ENCODE measurements at regions not wholly inside any gene's neighbourhood (a gene's known extent, or its start where the extent isn't known, plus 50 kb on each side); places are given as distances from the start of the nearest gene placed in this dataset.

DNA sequence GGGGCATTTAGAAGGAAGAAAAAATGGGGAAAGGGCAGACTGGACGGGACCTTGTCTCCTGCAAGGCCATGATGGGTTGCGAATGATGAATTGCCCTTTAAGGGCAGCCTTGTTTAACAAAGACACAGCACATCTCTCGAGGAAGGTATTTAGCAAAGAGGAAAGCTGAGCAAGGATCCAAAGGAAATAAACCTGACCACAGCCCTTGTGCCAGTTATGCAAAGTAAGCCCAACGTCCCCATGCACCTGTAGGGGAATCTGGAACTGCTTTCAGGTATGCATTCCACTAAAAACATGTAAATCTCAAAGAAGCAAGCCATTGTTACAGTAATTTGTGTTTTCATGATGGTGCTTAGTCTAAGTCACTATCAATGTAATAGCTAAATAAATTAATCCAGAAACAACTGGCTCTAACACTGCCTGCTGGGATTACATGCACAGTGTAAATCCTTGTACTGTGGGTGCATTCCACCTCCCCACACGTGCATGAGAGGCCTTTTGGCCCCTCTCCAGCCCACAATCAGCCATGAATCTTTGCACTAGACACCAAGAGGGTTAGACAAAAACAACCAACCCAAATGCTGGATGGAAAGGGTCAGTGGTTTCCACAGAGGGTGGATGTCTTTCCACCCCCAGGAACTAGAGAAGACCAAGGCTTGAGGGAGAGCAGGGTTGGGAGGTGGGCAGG lies 228.8 kb upstream of the KAZN start:
- no peaks in the 10 kb centered on the region for H3K36me3 ChIP-seq (ENCODE audit: control insufficient read depth in 3 of 3, insufficient read depth in 2 of 3, low read depth in 1 of 3, low read length in 3 of 3)

GRCh38 chr1:14371771-14372497 lies 226.6 kb upstream of the KAZN start:
- H3K36me3 ChIP-seq (ENCODE audit: control insufficient read depth in 3 of 3, insufficient read depth in 2 of 3, low read depth in 1 of 3, low read length in 3 of 3), result no peaks in the 10 kb centered on the region
- H3K9me3 ChIP-seq (ENCODE audit: control insufficient read depth in 2 of 2, insufficient read depth in 1 of 2, low read depth in 1 of 2, low read length in 1 of 2), result peaks cover 0 to 3% of the 10 kb centered on the region in 2 donors
- WGBS, 3 donors, result 61 to 81% (median 73%) methylated on average over 6 of the region's 6 CpGs
- no peak overlapping the region for H3K4me3 ChIP-seq (ENCODE audit: low read depth in 1 of 3, low read length in 3 of 3)
- H3K27me3 ChIP-seq (ENCODE audit: control insufficient read depth in 3 of 3, insufficient read depth in 3 of 3, low read length in 3 of 3), result no peaks in the 10 kb centered on the region
- FAIRE-seq (no peak), DNase-seq (no peak)
- H3K27ac ChIP-seq (ENCODE audit: low read depth in 1 of 3, low read length in 2 of 3), result no peak overlapping the region
- no peaks in the 10 kb centered on the region for H3K4me1 ChIP-seq (ENCODE audit: control insufficient read depth in 3 of 3, insufficient read depth in 2 of 3, low read depth in 1 of 3, low read length in 2 of 3)

More for the DNA sequence above, 228.8 kb upstream of the KAZN start:
- Histone ChIP-seq H3K4me3 (ENCODE audit: low read depth in 1 of 3, low read length in 3 of 3) (no peak overlapping the region), H3K4me1 (ENCODE audit: control insufficient read depth in 3 of 3, insufficient read depth in 2 of 3, low read depth in 1 of 3, low read length in 2 of 3) (no peaks in the 10 kb centered on the region), H3K9me3 (ENCODE audit: control insufficient read depth in 2 of 2, insufficient read depth in 1 of 2, low read depth in 1 of 2, low read length in 1 of 2) (no peaks in the 10 kb centered on the region), H3K27me3 (ENCODE audit: control insufficient read depth in 3 of 3, insufficient read depth in 3 of 3, low read length in 3 of 3) (no peaks in the 10 kb centered on the region), H3K27ac (ENCODE audit: low read depth in 1 of 3, low read length in 2 of 3) (no peak overlapping the region)
- FAIRE-seq, result no peak
- no peak for DNase-seq
- WGBS, 3 donors, result 52 to 55% (median 54%) methylated on average over 5 of the region's 5 CpGs

GRCh38 chr1:14372526-14372925 lies 226.0 kb upstream of the KAZN start:
- FAIRE-seq, result no peak
- 76 to 85% (median 83%) methylated on average over 5 of the region's 5 CpGs for WGBS, 3 donors

GRCh38 chr1:14373081-14373758 lies 225.3 kb upstream of the KAZN start:
- Histone ChIP-seq H3K4me1 (ENCODE audit: control insufficient read depth in 3 of 3, insufficient read depth in 2 of 3, low read depth in 1 of 3, low read length in 2 of 3) (no peaks in the 10 kb centered on the region), H3K36me3 (ENCODE audit: control insufficient read depth in 3 of 3, insufficient read depth in 2 of 3, low read depth in 1 of 3, low read length in 3 of 3) (no peaks in the 10 kb centered on the region), H3K27me3 (ENCODE audit: control insufficient read depth in 3 of 3, insufficient read depth in 3 of 3, low read length in 3 of 3) (no peaks in the 10 kb centered on the region), H3K4me3 (ENCODE audit: low read depth in 1 of 3, low read length in 3 of 3) (no peak overlapping the region), H3K9me3 (ENCODE audit: control insufficient read depth in 2 of 2, insufficient read depth in 1 of 2, low read depth in 1 of 2, low read length in 1 of 2) (peaks cover 0 to 3% of the 10 kb centered on the region in 2 donors), H3K27ac (ENCODE audit: low read depth in 1 of 3, low read length in 2 of 3) (no peak overlapping the region)
- DNase-seq (no peak), FAIRE-seq (no peak)
- 33 to 57% (median 41%) methylated on average over 2 of the region's 2 CpGs for WGBS, 3 donors

More at GRCh38 chr1:14372526-14372925, 226.0 kb upstream of the KAZN start:
- Histone ChIP-seq H3K9me3 (ENCODE audit: control insufficient read depth in 2 of 2, insufficient read depth in 1 of 2, low read depth in 1 of 2, low read length in 1 of 2) (peaks cover 0 to 3% of the 10 kb centered on the region in 2 donors), H3K27me3 (ENCODE audit: control insufficient read depth in 3 of 3, insufficient read depth in 3 of 3, low read length in 3 of 3) (no peaks in the 10 kb centered on the region), H3K27ac (ENCODE audit: low read depth in 1 of 3, low read length in 2 of 3) (no peak overlapping the region), H3K4me3 (ENCODE audit: low read depth in 1 of 3, low read length in 3 of 3) (no peak overlapping the region), H3K36me3 (ENCODE audit: control insufficient read depth in 3 of 3, insufficient read depth in 2 of 3, low read depth in 1 of 3, low read length in 3 of 3) (no peaks in the 10 kb centered on the region), H3K4me1 (ENCODE audit: control insufficient read depth in 3 of 3, insufficient read depth in 2 of 3, low read depth in 1 of 3, low read length in 2 of 3) (no peaks in the 10 kb centered on the region)
- DNase-seq, result no peak

GRCh38 chr1:14375226-14375625 lies 223.3 kb upstream of the KAZN start:
- Histone ChIP-seq H3K9me3 (ENCODE audit: control insufficient read depth in 2 of 2, insufficient read depth in 1 of 2, low read depth in 1 of 2, low read length in 1 of 2) (peaks cover 0 to 15% of the 10 kb centered on the region in 2 donors), H3K27me3 (ENCODE audit: control insufficient read depth in 3 of 3, insufficient read depth in 3 of 3, low read length in 3 of 3) (no peaks in the 10 kb centered on the region), H3K27ac (ENCODE audit: low read depth in 1 of 3, low read length in 2 of 3) (no peak overlapping the region), H3K4me1 (ENCODE audit: control insufficient read depth in 3 of 3, insufficient read depth in 2 of 3, low read depth in 1 of 3, low read length in 2 of 3) (no peaks in the 10 kb centered on the region), H3K36me3 (ENCODE audit: control insufficient read depth in 3 of 3, insufficient read depth in 2 of 3, low read depth in 1 of 3, low read length in 3 of 3) (no peaks in the 10 kb centered on the region), H3K4me3 (ENCODE audit: low read depth in 1 of 3, low read length in 3 of 3) (no peak overlapping the region)
- 89 to 93% (median 92%) methylated on average over 5 of the region's 5 CpGs for WGBS, 3 donors
- DNase-seq, result no peak
- FAIRE-seq, result no peak

GRCh38 chr1:14377386-14377785 lies 221.1 kb upstream of the KAZN start:
- H3K27me3 ChIP-seq (ENCODE audit: control insufficient read depth in 3 of 3, insufficient read depth in 3 of 3, low read length in 3 of 3), result no peaks in the 10 kb centered on the region
- FAIRE-seq, result no peak
- no peak for DNase-seq
- no peak overlapping the region for H3K4me3 ChIP-seq (ENCODE audit: low read depth in 1 of 3, low read length in 3 of 3)
- peaks cover 0 to 15% of the 10 kb centered on the region in 2 donors for H3K9me3 ChIP-seq (ENCODE audit: control insufficient read depth in 2 of 2, insufficient read depth in 1 of 2, low read depth in 1 of 2, low read length in 1 of 2)
- WGBS, 3 donors, result 75 to 88% (median 88%) methylated on average over 5 of the region's 5 CpGs
- H3K36me3 ChIP-seq (ENCODE audit: control insufficient read depth in 3 of 3, insufficient read depth in 2 of 3, low read depth in 1 of 3, low read length in 3 of 3), result no peaks in the 10 kb centered on the region
- no peaks in the 10 kb centered on the region for H3K4me1 ChIP-seq (ENCODE audit: control insufficient read depth in 3 of 3, insufficient read depth in 2 of 3, low read depth in 1 of 3, low read length in 2 of 3)
- H3K27ac ChIP-seq (ENCODE audit: low read depth in 1 of 3, low read length in 2 of 3), result no peak overlapping the region

- Histone ChIP-seq H3K4me3 (ENCODE audit: low read depth in 1 of 3, low read length in 3 of 3) (no peak overlapping the region), H3K9me3 (ENCODE audit: control insufficient read depth in 2 of 2, insufficient read depth in 1 of 2, low read depth in 1 of 2, low read length in 1 of 2) (peaks cover 0 to 15% of the 10 kb centered on the region in 2 donors), H3K36me3 (ENCODE audit: control insufficient read depth in 3 of 3, insufficient read depth in 2 of 3, low read depth in 1 of 3, low read length in 3 of 3) (no peaks in the 10 kb centered on the region), H3K27me3 (ENCODE audit: control insufficient read depth in 3 of 3, insufficient read depth in 3 of 3, low read length in 3 of 3) (no peaks in the 10 kb centered on the region), H3K27ac (ENCODE audit: low read depth in 1 of 3, low read length in 2 of 3) (no peak overlapping the region), H3K4me1 (ENCODE audit: control insufficient read depth in 3 of 3, insufficient read depth in 2 of 3, low read depth in 1 of 3, low read length in 2 of 3) (no peaks in the 10 kb centered on the region)
- 92 to 97% (median 95%) methylated on average over 1 of the region's 1 CpG for WGBS, 3 donors
- FAIRE-seq, result no peak
- DNase-seq, result no peak
Observed at GRCh38 chr1:14380408-14380807, 218.1 kb upstream of the KAZN start.

- WGBS, 3 donors, result 41 to 65% (median 47%) methylated on average over 1 of the region's 1 CpG
- H3K4me1 ChIP-seq (ENCODE audit: control insufficient read depth in 3 of 3, insufficient read depth in 2 of 3, low read depth in 1 of 3, low read length in 2 of 3), result no peaks in the 10 kb centered on the region
- DNase-seq, result no peak
- no peaks in the 10 kb centered on the region for H3K9me3 ChIP-seq (ENCODE audit: control insufficient read depth in 2 of 2, insufficient read depth in 1 of 2, low read depth in 1 of 2, low read length in 1 of 2)
- no peak overlapping the region for H3K4me3 ChIP-seq (ENCODE audit: low read depth in 1 of 3, low read length in 3 of 3)
- no peak for FAIRE-seq
- H3K36me3 ChIP-seq (ENCODE audit: control insufficient read depth in 3 of 3, insufficient read depth in 2 of 3, low read depth in 1 of 3, low read length in 3 of 3), result no peaks in the 10 kb centered on the region
- H3K27me3 ChIP-seq (ENCODE audit: control insufficient read depth in 3 of 3, insufficient read depth in 3 of 3, low read length in 3 of 3), result peaks cover 0 to 2% (median 0%) of the 10 kb centered on the region in 3 donors
- H3K27ac ChIP-seq (ENCODE audit: low read depth in 1 of 3, low read length in 2 of 3), result no peak overlapping the region
Observed at GRCh38 chr1:14390816-14391215, 207.7 kb upstream of the KAZN start.

Measured in small intestine (tissue), 7 donors.